ENCODE measurements at regions not wholly inside any gene's neighbourhood (a gene's known extent, or its start where the extent isn't known, plus 50 kb on each side); places are given as distances from the start of the nearest gene placed in this dataset.

GRCh38 chr16:63037761-63038396 is 1001.6 kb upstream of the CDH8 start:
- no peak overlapping the region for H3K4me3 ChIP-seq
- TF ChIP-seq, protein P1, sequence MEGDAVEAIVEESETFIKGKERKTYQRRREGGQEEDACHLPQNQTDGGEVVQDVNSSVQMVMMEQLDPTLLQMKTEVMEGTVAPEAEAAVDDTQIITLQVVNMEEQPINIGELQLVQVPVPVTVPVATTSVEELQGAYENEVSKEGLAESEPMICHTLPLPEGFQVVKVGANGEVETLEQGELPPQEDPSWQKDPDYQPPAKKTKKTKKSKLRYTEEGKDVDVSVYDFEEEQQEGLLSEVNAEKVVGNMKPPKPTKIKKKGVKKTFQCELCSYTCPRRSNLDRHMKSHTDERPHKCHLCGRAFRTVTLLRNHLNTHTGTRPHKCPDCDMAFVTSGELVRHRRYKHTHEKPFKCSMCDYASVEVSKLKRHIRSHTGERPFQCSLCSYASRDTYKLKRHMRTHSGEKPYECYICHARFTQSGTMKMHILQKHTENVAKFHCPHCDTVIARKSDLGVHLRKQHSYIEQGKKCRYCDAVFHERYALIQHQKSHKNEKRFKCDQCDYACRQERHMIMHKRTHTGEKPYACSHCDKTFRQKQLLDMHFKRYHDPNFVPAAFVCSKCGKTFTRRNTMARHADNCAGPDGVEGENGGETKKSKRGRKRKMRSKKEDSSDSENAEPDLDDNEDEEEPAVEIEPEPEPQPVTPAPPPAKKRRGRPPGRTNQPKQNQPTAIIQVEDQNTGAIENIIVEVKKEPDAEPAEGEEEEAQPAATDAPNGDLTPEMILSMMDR (IDR thresholded peaks at IDR 0.05): no peak
- no peak overlapping the region for H3K27ac ChIP-seq
- no peaks in the 10 kb centered on the region for H3K27me3 ChIP-seq (replicated peaks; ENCODE audit: insufficient read depth)
- no peaks in the 10 kb centered on the region for H3K36me3 ChIP-seq
- DNase-seq (ENCODE audit: low spot score) (no peak), ATAC-seq (ENCODE audit: insufficient number of reproducible peaks, low FRiP score, low read depth) (no peak)
- H3K9me3 ChIP-seq: no peaks in the 10 kb centered on the region
- H3K4me1 ChIP-seq (ENCODE audit: control insufficient read depth in 1 of 2, low read depth in 2 of 2): no peaks in the 10 kb centered on the region

GRCh38 chr16:63018581-63019223 is 982.5 kb upstream of the CDH8 start:
- H3K4me1 ChIP-seq (ENCODE audit: control insufficient read depth in 1 of 2, low read depth in 2 of 2): no peaks in the 10 kb centered on the region
- no peaks in the 10 kb centered on the region for H3K27me3 ChIP-seq (replicated peaks; ENCODE audit: insufficient read depth)
- H3K4me3 ChIP-seq: no peak overlapping the region
- H3K36me3 ChIP-seq: no peaks in the 10 kb centered on the region
- H3K9me3 ChIP-seq: no peaks in the 10 kb centered on the region
- ATAC-seq (ENCODE audit: insufficient number of reproducible peaks, low FRiP score, low read depth) (no peak), DNase-seq (ENCODE audit: low spot score) (no peak)
- TF ChIP-seq, protein P1 (IDR thresholded peaks at IDR 0.05): no peak
- no peak overlapping the region for H3K27ac ChIP-seq

DNA sequence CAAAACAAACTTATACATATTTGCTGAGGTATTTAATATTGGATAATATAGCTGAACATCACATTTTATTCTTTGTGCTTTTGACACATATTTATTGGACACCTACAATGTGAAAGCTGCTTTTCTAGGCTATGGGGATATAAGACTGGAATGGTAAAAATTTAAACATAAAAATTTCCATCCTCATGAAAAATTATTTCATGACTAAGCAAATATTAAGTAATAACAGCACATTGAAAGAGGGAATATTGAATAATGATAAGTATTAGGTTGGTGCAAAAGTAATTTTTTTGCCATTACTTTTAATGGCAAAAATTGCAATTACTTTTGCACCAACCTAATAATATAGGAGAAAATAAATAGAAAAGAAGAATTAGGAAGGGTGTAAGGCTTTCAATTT is 972.5 kb upstream of the CDH8 start:
- TF ChIP-seq, protein P1 (IDR thresholded peaks at IDR 0.05): no peak
- no peaks in the 10 kb centered on the region for H3K9me3 ChIP-seq
- H3K36me3 ChIP-seq: no peaks in the 10 kb centered on the region
- no peaks in the 10 kb centered on the region for H3K4me1 ChIP-seq (ENCODE audit: control insufficient read depth in 1 of 2, low read depth in 2 of 2)
- H3K27ac ChIP-seq: no peak overlapping the region
- ATAC-seq (ENCODE audit: insufficient number of reproducible peaks, low FRiP score, low read depth) (no peak), DNase-seq (ENCODE audit: low spot score) (no peak)
- H3K27me3 ChIP-seq (replicated peaks; ENCODE audit: insufficient read depth): no peaks in the 10 kb centered on the region
- H3K4me3 ChIP-seq: no peak overlapping the region

DNA sequence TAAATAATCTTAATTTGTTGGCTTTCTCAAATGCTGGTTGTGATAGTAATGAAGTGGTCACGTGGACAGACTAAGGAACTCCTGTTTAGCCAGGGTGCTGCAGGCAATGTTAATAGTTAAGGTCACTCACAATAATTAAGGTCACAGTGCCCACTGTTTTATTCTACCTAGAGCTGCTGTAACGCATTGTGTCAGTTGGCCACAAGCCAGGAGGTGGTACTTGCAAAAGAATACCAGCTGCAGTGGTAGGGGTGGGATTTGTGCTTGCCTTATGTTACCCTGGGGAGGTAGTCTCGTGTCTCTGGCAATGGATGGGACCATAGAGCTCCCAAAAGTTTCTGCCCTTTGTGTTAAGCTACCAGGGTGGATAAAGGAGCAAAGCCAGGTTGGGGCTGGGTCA is 969.1 kb upstream of the CDH8 start:
- no peaks in the 10 kb centered on the region for H3K27me3 ChIP-seq (replicated peaks; ENCODE audit: insufficient read depth)
- H3K27ac ChIP-seq: no peak overlapping the region
- H3K4me3 ChIP-seq: no peak overlapping the region
- DNase-seq (ENCODE audit: low spot score) (no peak), ATAC-seq (ENCODE audit: insufficient number of reproducible peaks, low FRiP score, low read depth) (no peak)
- TF ChIP-seq, protein P1 (IDR thresholded peaks at IDR 0.05): no peak
- no peaks in the 10 kb centered on the region for H3K36me3 ChIP-seq
- no peaks in the 10 kb centered on the region for H3K4me1 ChIP-seq (ENCODE audit: control insufficient read depth in 1 of 2, low read depth in 2 of 2)
- H3K9me3 ChIP-seq: no peaks in the 10 kb centered on the region

- H3K4me1 ChIP-seq (ENCODE audit: control insufficient read depth in 1 of 2, low read depth in 2 of 2): no peaks in the 10 kb centered on the region
- no peak overlapping the region for H3K27ac ChIP-seq
- ATAC-seq (ENCODE audit: insufficient number of reproducible peaks, low FRiP score, low read depth): no peak
- H3K4me3 ChIP-seq: no peak overlapping the region
- no peak for DNase-seq (ENCODE audit: low spot score)
- H3K36me3 ChIP-seq: no peaks in the 10 kb centered on the region
- no peaks in the 10 kb centered on the region for H3K9me3 ChIP-seq
- TF ChIP-seq, protein P1 (IDR thresholded peaks at IDR 0.05): no peak
- no peaks in the 10 kb centered on the region for H3K27me3 ChIP-seq (replicated peaks; ENCODE audit: insufficient read depth)
These were observed 953.2 kb upstream of the CDH8 start for GRCh38 chr16:62989480-62989879.
